ENCODE measurements at regions not wholly inside any gene's neighbourhood (a gene's known extent, or its start where the extent isn't known, plus 50 kb on each side); places are given as distances from the start of the nearest gene placed in this dataset.

GRCh38 chr4:115332078-115332477, 218.7 kb upstream of the NDST4 start:
- Histone ChIP-seq H2BK12ac (ENCODE audit: insufficient read length, low read depth, low read length) (no peak overlapping the region), H4K20me1 (ENCODE audit: control insufficient read depth, insufficient read depth, insufficient read length) (no peaks in the 10 kb centered on the region), H3K27ac (ENCODE audit: insufficient read length, low read depth, low read length) (no peak overlapping the region), H3K23me2 (ENCODE audit: insufficient read length, low read depth, low read length, poor library complexity, severe bottlenecking) (no peaks in the 10 kb centered on the region), H3K4ac (ENCODE audit: low read depth, low read length) (no peak overlapping the region), H3K56ac (ENCODE audit: insufficient read length, low read depth, low read length) (no peak overlapping the region), H3K9ac (ENCODE audit: extremely low read depth, insufficient read length, low read length) (no peak overlapping the region), H2AK5ac (ENCODE audit: insufficient read length, low read length) (no peak overlapping the region), H3K9me3 (ENCODE audit: control insufficient read depth, low read depth, low read length) (no peaks in the 10 kb centered on the region), H3K79me2 (ENCODE audit: insufficient read depth, low read length) (no peaks in the 10 kb centered on the region), H3T11ph (ENCODE audit: low read length) (no peak overlapping the region), H2AFZ (ENCODE audit: low read length) (no peak overlapping the region), H3K14ac (ENCODE audit: insufficient read depth, low read length) (no peak overlapping the region), H3K27me3 (ENCODE audit: insufficient read depth, low read length) (no peaks in the 10 kb centered on the region), H3K79me1 (ENCODE audit: insufficient read depth, low read depth, low read length, poor library complexity, severe bottlenecking) (no peaks in the 10 kb centered on the region), H2BK15ac (ENCODE audit: low read depth, low read length) (no peak overlapping the region), H4K91ac (ENCODE audit: insufficient read length, low read depth, low read length) (no peak overlapping the region), H3K4me1 (ENCODE audit: insufficient read depth, low read length) (no peaks in the 10 kb centered on the region), H3K4me2 (ENCODE audit: insufficient read depth, insufficient read length, low read length) (no peak overlapping the region), H3K18ac (ENCODE audit: insufficient read length, low read depth, low read length) (no peak overlapping the region), H4K8ac (replicated peaks; ENCODE audit: insufficient read length, low read depth, low read length) (no peak overlapping the region), H2BK120ac (ENCODE audit: low read depth, low read length, poor library complexity, severe bottlenecking) (no peak overlapping the region), H2BK20ac (ENCODE audit: low read depth, low read length, poor library complexity, severe bottlenecking) (no peak overlapping the region), H2BK5ac (ENCODE audit: insufficient read length, low read length) (no peak overlapping the region), H4K5ac (ENCODE audit: insufficient read length, low read depth, low read length) (no peak overlapping the region), H3K23ac (ENCODE audit: insufficient read length, low read depth, low read length) (no peak overlapping the region)
- Mint-ChIP-seq H3K27me3 (ENCODE audit: low read depth) (no peaks in the 10 kb centered on the region), H3K27ac (no peak overlapping the region), H3K4me3 (no peak overlapping the region), H3K4me1 (no peaks in the 10 kb centered on the region), H3K9me3 (no peaks in the 10 kb centered on the region), H3K36me3 (ENCODE audit: insufficient read depth in 1 of 3, low read depth in 3 of 3) (no peaks in the 10 kb centered on the region)
- no peak for DNase-seq
- no CpG with 5 or more reads among the region's 1 CpG for WGBS (ENCODE audit: extremely low coverage, insufficient read length, low lambda C conversion rate)
- no peak for TF ChIP-seq CTCF (conservative IDR thresholded peaks at IDR 0.05)
